K562 (cell line): ENCODE measurements at regions not wholly inside any gene's neighbourhood (a gene's known extent, or its start where the extent isn't known, plus 50 kb on each side); places are given as distances from the start of the nearest gene placed in this dataset.
A peak's percentile ranks its signal among the peaks of the same experiment; 100 is the strongest.

ENCODE experiments used
- ATAC-seq: fragments of 200-7000 bp; cut with Tn5 transposase; 3 replicates; pipeline ENCODE4 v1.9.1; 2020; ENCODE audit warnings: moderate library complexity
- BruUV-seq: library from RNA; stranded (reverse); fragments of 400-500 nt; replicated peaks from 2 replicates; lab custom pipeline; 2021; lab: Mats Ljungman, UMichigan
- CTCF ChIA-PET: fragments of 300-600 bp; formaldehyde crosslinking; extraction: SDS; loops from one replicate; lab custom pipeline; 2021; ENCODE audit warnings: low intra/inter-chr PET ratio; lab: Yijun Ruan, JAX
- POLR2A ChIA-PET: fragments of 300-600, 350-650 bp; sonication (Branson Sonifier 250); formaldehyde crosslinking; extraction: SDS; loops from one replicate; lab custom pipeline; 2021; ENCODE audit warnings: antibody characterized with exemption, inconsistent platforms; lab: Yijun Ruan, JAX
- DNase-seq, 4 experiments: peaks; one replicate each; pipeline versions ENCODE4 v3.0.0 to v3.0.0-alpha.2; 2011 to 2018; ENCODE audit warnings: low spot score in 3 of 4, mixed read lengths in 3 of 4; ENCODE audit errors: extremely low read depth in 1 of 4
- FAIRE-seq: peaks from 2 replicates; lab custom pipeline; 2011; peaks lifted over from hg19 to GRCh38; lab: Jason Lieb, UNC
- H2AFZ ChIP-seq: 2 replicates; pipeline ENCODE4 v1.6.0; 2011; ENCODE audit warnings: low read depth, low read length, control low read depth, inconsistent platforms
- H3K27ac ChIP-seq: fragments of 200-600 bp; 3 replicates; pipeline ENCODE4 v1.8.0; 2011; ENCODE audit warnings: low read depth, mild to moderate bottlenecking, control low read depth, inconsistent platforms, low read length, moderate library complexity, mixed read lengths; ENCODE audit errors: extremely low read depth
- H3K27me3 ChIP-seq, 2 experiments: fragments of 300-600 bp in 1 of 2; 2 replicates in 1 of 2; 3 replicates in 1 of 2; pipeline versions ENCODE4 v1.6.0 to v1.8.0; 2011; ENCODE audit warnings: inconsistent platforms in 2 of 2, low read length in 2 of 2, mild to moderate bottlenecking in 1 of 2, mixed read lengths in 1 of 2, moderate library complexity in 1 of 2; ENCODE audit not compliant: control insufficient read depth in 2 of 2, insufficient read depth in 2 of 2
- H3K36me3 ChIP-seq: fragments of 300-600 bp; 3 replicates; pipeline ENCODE4 v1.8.0; 2011; ENCODE audit warnings: mild to moderate bottlenecking, low read length, inconsistent platforms; ENCODE audit not compliant: control insufficient read depth, insufficient read depth
- H3K4me1 ChIP-seq, 2 experiments: fragments of 200-600 bp in 1 of 2; replicated peaks in 1 of 2; 2 replicates in 1 of 2; 3 replicates in 1 of 2; pipeline versions ENCODE4 v1.5.1 to v1.8.0; 2011; ENCODE audit warnings: inconsistent platforms in 2 of 2, low read length in 2 of 2, mild to moderate bottlenecking in 1 of 2, mixed read lengths in 1 of 2, moderate library complexity in 1 of 2; ENCODE audit not compliant: control insufficient read depth in 2 of 2, insufficient read depth in 2 of 2
- H3K4me2 ChIP-seq: 2 replicates; pipeline ENCODE4 v1.6.1; 2011; ENCODE audit warnings: low read length, control low read depth, inconsistent platforms, mixed read lengths; ENCODE audit not compliant: insufficient read depth
- H3K4me3 ChIP-seq: fragments of 200-600 bp; sonication (generic), shearing (Covaris generic); 2 replicates; pipeline ENCODE4 v1.5.1; 2016; ENCODE audit warnings: control low read depth, inconsistent platforms
- H3K79me2 ChIP-seq: fragments of 200-600 bp; 3 replicates; pipeline ENCODE4 v1.8.0; 2011; ENCODE audit warnings: low read length, inconsistent platforms; ENCODE audit not compliant: control insufficient read depth, insufficient read depth
- H3K9ac ChIP-seq, 2 experiments: 2 replicates each; pipeline versions ENCODE4 v1.6.0 to v1.6.1; 2011; ENCODE audit warnings: low read depth in 2 of 2, low read length in 2 of 2, control low read depth in 1 of 2, inconsistent platforms in 1 of 2, mild to moderate bottlenecking in 1 of 2, mixed read lengths in 1 of 2; ENCODE audit not compliant: insufficient read depth in 1 of 2
- H3K9me1 ChIP-seq: one replicate; pipeline ENCODE4 v1.6.0; 2011; ENCODE audit warnings: inconsistent platforms, mild to moderate bottlenecking, low read length, moderate library complexity; ENCODE audit not compliant: control insufficient read depth, insufficient read depth
- H3K9me3 ChIP-seq: replicated peaks from 2 replicates; pipeline ENCODE4 v1.5.1; 2011; ENCODE audit warnings: low read depth, low read length, inconsistent platforms; ENCODE audit not compliant: control insufficient read depth, insufficient read depth
- H4K20me1 ChIP-seq: replicated peaks from 2 replicates; pipeline ENCODE4 v1.6.1; 2011; ENCODE audit warnings: low read length, inconsistent platforms, mixed read lengths; ENCODE audit not compliant: control insufficient read depth, insufficient read depth
- CREM ChIP-seq: IDR thresholded peaks from 2 replicates; pipeline ENCODE4 v1.6.1; 2014; ENCODE audit warnings: antibody characterized with exemption, low read depth
- CXXC5 ChIP-seq: fragments of 250-450 bp; sonication (Bioruptor Pico); IDR thresholded peaks from 2 replicates; pipeline ENCODE4 v1.8.0; 2022; ENCODE audit warnings: inconsistent platforms, mild to moderate bottlenecking, moderate library complexity
- JUND ChIP-seq, 2 experiments: IDR thresholded peaks; 2 replicates in 1 of 2; 3 replicates in 1 of 2; pipeline ENCODE4 v1.6.1; 2011; ENCODE audit warnings: borderline replicate concordance in 2 of 2, low read depth in 2 of 2, low read length in 2 of 2, improper control_type of control experiment in 1 of 2, missing biosample characterization in 1 of 2, missing genetic modification characterization in 1 of 2, missing genetic modification reagents in 1 of 2
- NFXL1 ChIP-seq: fragments of 450-650 bp; formaldehyde crosslinking; IDR thresholded peaks from 2 replicates; pipeline ENCODE4 v1.4.0; 2021; ENCODE audit warnings: mild to moderate bottlenecking
- TCF7L2 ChIP-seq: fragments of 150-350 bp; IDR thresholded peaks from 2 replicates; pipeline ENCODE4 v1.6.1; 2016; ENCODE audit warnings: low read depth, mild to moderate bottlenecking, low read length, moderate library complexity
- ZNF146 ChIP-seq: IDR thresholded peaks from one replicate; pipeline ENCODE4 v1.6.1; 2018; ENCODE audit warnings: missing compliant biosample characterization; ENCODE audit not compliant: unreplicated experiment
- ZNF239 ChIP-seq: fragments of 250-450 bp; sonication (Bioruptor Pico); IDR thresholded peaks from 2 replicates; pipeline ENCODE4 v1.4.0; 2020; ENCODE audit warnings: mild to moderate bottlenecking
- WGBS: fragments of 100-300 bp; shearing (Covaris generic); methylation state at CpG from one replicate; pipeline ENCODE4 v1.1.6; 2016; ENCODE audit warnings: low coverage, mixed read lengths; ENCODE audit not compliant: insufficient coverage; ENCODE audit errors: missing lambda C conversion rate; 5-methylcytosine and 5-hydroxymethylcytosine counted together
- in situ Hi-C: fragments of 300-500 bp; cut with MboI; formaldehyde crosslinking; loops from 4 replicates; pipeline ENCODE4 v1.15.0; 2018; ENCODE audit warnings: inconsistent platforms, mixed read lengths
- intact Hi-C: fragments of 100-400 bp; cut with micrococcal nuclease; formaldehyde crosslinking; loops from 2 replicates; pipeline ENCODE4 v1.14.2; 2022

GRCh38 chr15:87764461-87765240 lies 491.9 kb downstream of the NTRK3 start:
- Histone ChIP-seq H4K20me1 (no peaks in the 10 kb centered on the region), H3K79me2 (no peaks in the 10 kb centered on the region), H3K36me3 (no peaks in the 10 kb centered on the region), H3K9ac (no peak overlapping the region), H3K9me1 (no peaks in the 10 kb centered on the region), H3K4me1 (peaks cover 0 to 9% of the 10 kb centered on the region in 2 experiments; a peak in 2 of 5 replicates), H3K27ac (no peak overlapping the region), H3K4me3 (no peak overlapping the region), H2AFZ (0 out of 2 replicates have a peak overlapping the region, but pooled peaks have one; percentile 9), H3K27me3 (peaks cover 0 to 4% of the 10 kb centered on the region in 2 experiments; a peak in 1 of 5 replicates), H3K9me3 (no peaks in the 10 kb centered on the region; the same call in 1 of the 2 replicates), H3K4me2 (no peak overlapping the region)
- in situ Hi-C loops (no loop called here), intact Hi-C loops (no loop called here)
- TF ChIP-seq CREM, result no peak
- TF ChIP-seq CXXC5, result no peak
- TF ChIP-seq NFXL1 (CRISPR knock-in tag), result no peak
- TF ChIP-seq JUND (IDR thresholded peaks at IDR 0.05; ENCODE audit: borderline replicate concordance, low read depth, low read length), result no peak
- TF ChIP-seq JUND (tag; IDR thresholded peaks at IDR 0.05; ENCODE audit: borderline replicate concordance, low read depth, low read length), result no peak
- no peak for TF ChIP-seq TCF7L2
- no peak for TF ChIP-seq ZNF146 (CRISPR knock-in tag)
- TF ChIP-seq ZNF239 (CRISPR knock-in tag), result no peak
- BruUV-seq, result no TSS peak
- POLR2A ChIA-PET, result interaction anchor here (1.5 kb wide), 1 partner anchor 11 kb away, joined by 6 read pairs; no protein-coding TSS in a partner anchor
- no peak for DNase-seq
- CTCF ChIA-PET, result no interaction called here
- no peak for ATAC-seq
- 21% methylated on average over 4 of the region's 4 CpGs for WGBS
- FAIRE-seq, result no peak
